ENCODE measurements at regions not wholly inside any gene's neighbourhood (a gene's known extent, or its start where the extent isn't known, plus 50 kb on each side); places are given as distances from the start of the nearest gene placed in this dataset.

DNA sequence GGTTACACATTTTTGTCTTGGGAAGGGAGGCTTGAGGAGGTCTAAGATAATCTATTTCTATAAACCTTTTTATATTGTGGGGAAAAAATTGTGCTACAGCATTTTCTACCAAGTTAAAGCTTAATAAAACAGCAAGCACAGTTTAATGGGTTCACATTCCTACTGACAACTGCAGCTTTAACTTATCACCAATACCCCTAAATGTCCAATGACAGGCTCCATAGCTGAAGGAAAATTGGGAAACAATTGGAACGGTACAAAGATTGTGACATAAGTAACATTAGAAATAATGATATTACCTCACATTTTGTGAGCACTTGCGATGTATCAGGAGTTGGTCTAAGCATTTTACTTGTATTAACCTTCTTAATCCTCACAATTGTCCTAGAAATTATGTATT is 79.5 kb upstream of the HAPLN1 start:
- no peak for TF ChIP-seq CSDC2 (CRISPR knock-in tag; IDR thresholded peaks at IDR 0.05)
- TF ChIP-seq, protein P1, sequence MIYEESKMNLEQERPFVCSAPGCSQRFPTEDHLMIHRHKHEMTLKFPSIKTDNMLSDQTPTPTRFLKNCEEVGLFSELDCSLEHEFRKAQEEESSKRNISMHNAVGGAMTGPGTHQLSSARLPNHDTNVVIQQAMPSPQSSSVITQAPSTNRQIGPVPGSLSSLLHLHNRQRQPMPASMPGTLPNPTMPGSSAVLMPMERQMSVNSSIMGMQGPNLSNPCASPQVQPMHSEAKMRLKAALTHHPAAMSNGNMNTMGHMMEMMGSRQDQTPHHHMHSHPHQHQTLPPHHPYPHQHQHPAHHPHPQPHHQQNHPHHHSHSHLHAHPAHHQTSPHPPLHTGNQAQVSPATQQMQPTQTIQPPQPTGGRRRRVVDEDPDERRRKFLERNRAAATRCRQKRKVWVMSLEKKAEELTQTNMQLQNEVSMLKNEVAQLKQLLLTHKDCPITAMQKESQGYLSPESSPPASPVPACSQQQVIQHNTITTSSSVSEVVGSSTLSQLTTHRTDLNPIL (CRISPR knock-in tag; IDR thresholded peaks at IDR 0.05; ENCODE audit: low read depth) = no peak
- no peak for TF ChIP-seq OSR1 (CRISPR knock-in tag; IDR thresholded peaks at IDR 0.05)
- TF ChIP-seq, protein P2, sequence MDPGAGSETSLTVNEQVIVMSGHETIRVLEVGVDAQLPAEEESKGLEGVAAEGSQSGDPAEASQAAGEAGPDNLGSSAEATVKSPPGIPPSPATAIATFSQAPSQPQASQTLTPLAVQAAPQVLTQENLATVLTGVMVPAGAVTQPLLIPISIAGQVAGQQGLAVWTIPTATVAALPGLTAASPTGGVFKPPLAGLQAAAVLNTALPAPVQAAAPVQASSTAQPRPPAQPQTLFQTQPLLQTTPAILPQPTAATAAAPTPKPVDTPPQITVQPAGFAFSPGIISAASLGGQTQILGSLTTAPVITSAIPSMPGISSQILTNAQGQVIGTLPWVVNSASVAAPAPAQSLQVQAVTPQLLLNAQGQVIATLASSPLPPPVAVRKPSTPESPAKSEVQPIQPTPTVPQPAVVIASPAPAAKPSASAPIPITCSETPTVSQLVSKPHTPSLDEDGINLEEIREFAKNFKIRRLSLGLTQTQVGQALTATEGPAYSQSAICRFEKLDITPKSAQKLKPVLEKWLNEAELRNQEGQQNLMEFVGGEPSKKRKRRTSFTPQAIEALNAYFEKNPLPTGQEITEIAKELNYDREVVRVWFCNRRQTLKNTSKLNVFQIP (CRISPR knock-in tag; IDR thresholded peaks at IDR 0.05; ENCODE audit: borderline replicate concordance, low read depth) = no peak
- TF ChIP-seq, protein P3, sequence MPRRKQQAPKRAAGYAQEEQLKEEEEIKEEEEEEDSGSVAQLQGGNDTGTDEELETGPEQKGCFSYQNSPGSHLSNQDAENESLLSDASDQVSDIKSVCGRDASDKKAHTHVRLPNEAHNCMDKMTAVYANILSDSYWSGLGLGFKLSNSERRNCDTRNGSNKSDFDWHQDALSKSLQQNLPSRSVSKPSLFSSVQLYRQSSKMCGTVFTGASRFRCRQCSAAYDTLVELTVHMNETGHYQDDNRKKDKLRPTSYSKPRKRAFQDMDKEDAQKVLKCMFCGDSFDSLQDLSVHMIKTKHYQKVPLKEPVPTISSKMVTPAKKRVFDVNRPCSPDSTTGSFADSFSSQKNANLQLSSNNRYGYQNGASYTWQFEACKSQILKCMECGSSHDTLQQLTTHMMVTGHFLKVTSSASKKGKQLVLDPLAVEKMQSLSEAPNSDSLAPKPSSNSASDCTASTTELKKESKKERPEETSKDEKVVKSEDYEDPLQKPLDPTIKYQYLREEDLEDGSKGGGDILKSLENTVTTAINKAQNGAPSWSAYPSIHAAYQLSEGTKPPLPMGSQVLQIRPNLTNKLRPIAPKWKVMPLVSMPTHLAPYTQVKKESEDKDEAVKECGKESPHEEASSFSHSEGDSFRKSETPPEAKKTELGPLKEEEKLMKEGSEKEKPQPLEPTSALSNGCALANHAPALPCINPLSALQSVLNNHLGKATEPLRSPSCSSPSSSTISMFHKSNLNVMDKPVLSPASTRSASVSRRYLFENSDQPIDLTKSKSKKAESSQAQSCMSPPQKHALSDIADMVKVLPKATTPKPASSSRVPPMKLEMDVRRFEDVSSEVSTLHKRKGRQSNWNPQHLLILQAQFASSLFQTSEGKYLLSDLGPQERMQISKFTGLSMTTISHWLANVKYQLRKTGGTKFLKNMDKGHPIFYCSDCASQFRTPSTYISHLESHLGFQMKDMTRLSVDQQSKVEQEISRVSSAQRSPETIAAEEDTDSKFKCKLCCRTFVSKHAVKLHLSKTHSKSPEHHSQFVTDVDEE (CRISPR knock-in tag; IDR thresholded peaks at IDR 0.05) = no peak
- TF ChIP-seq ZNF70 (CRISPR knock-in tag; IDR thresholded peaks at IDR 0.05) = no peak
- TF ChIP-seq PPARA (CRISPR knock-in tag; IDR thresholded peaks at IDR 0.05; ENCODE audit: borderline replicate concordance) = no peak
- TF ChIP-seq ZFP3 (CRISPR knock-in tag; IDR thresholded peaks at IDR 0.05) = no peak
- no peak for TF ChIP-seq BACH2 (CRISPR knock-in tag; IDR thresholded peaks at IDR 0.05; ENCODE audit: borderline replicate concordance)
- TF ChIP-seq, protein P4, sequence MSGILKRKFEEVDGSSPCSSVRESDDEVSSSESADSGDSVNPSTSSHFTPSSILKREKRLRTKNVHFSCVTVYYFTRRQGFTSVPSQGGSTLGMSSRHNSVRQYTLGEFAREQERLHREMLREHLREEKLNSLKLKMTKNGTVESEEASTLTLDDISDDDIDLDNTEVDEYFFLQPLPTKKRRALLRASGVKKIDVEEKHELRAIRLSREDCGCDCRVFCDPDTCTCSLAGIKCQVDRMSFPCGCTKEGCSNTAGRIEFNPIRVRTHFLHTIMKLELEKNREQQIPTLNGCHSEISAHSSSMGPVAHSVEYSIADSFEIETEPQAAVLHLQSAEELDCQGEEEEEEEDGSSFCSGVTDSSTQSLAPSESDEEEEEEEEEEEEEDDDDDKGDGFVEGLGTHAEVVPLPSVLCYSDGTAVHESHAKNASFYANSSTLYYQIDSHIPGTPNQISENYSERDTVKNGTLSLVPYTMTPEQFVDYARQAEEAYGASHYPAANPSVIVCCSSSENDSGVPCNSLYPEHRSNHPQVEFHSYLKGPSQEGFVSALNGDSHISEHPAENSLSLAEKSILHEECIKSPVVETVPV (CRISPR knock-in tag; IDR thresholded peaks at IDR 0.05) = no peak
- no peak for TF ChIP-seq ARNTL (CRISPR knock-in tag; IDR thresholded peaks at IDR 0.05; ENCODE audit: borderline replicate concordance, low read depth)
- no peak for TF ChIP-seq TOX (CRISPR knock-in tag; IDR thresholded peaks at IDR 0.05; ENCODE audit: borderline replicate concordance)
- no peak for TF ChIP-seq SNAI2 (CRISPR knock-in tag; IDR thresholded peaks at IDR 0.05)
